ENCODE measurements at regions not wholly inside any gene's neighbourhood (a gene's known extent, or its start where the extent isn't known, plus 50 kb on each side); places are given as distances from the start of the nearest gene placed in this dataset.
"Not testable (repeated sequence)": the region's sequence is repeated elsewhere in the genome, so short reads cannot be mapped to it uniquely, and the experiment has no call there.

GRCh38 chr12:32010631-32011336, 51.6 kb downstream of the RESF1 start:
- DNase-seq = no peak
- Histone ChIP-seq H4K20me1 (ENCODE audit: insufficient read depth, low read depth, low read length) (no peaks in the 10 kb centered on the region), H3K27ac (ENCODE audit: low read length) (no peak overlapping the region), H3K9ac (ENCODE audit: low read length) (no peak overlapping the region), H3K79me2 (ENCODE audit: low read length) (no peaks in the 10 kb centered on the region), H3K9me2 (replicated peaks; ENCODE audit: insufficient read depth, low read length) (no peaks in the 10 kb centered on the region), H3K27me3 (ENCODE audit: low read length) (no peaks in the 10 kb centered on the region), H2AFZ (ENCODE audit: low read length) (no peak overlapping the region), H3K4me1 (ENCODE audit: low read length) (peaks cover 11% of the 10 kb centered on the region), H3K4me3 (ENCODE audit: low read length) (no peak overlapping the region), H3K9me3 (ENCODE audit: low read length) (no peaks in the 10 kb centered on the region), H3K4me2 (ENCODE audit: low read depth, low read length, poor library complexity, severe bottlenecking) (no peak overlapping the region), H3K36me3 (ENCODE audit: insufficient read depth, low read length) (no peaks in the 10 kb centered on the region)

DNA sequence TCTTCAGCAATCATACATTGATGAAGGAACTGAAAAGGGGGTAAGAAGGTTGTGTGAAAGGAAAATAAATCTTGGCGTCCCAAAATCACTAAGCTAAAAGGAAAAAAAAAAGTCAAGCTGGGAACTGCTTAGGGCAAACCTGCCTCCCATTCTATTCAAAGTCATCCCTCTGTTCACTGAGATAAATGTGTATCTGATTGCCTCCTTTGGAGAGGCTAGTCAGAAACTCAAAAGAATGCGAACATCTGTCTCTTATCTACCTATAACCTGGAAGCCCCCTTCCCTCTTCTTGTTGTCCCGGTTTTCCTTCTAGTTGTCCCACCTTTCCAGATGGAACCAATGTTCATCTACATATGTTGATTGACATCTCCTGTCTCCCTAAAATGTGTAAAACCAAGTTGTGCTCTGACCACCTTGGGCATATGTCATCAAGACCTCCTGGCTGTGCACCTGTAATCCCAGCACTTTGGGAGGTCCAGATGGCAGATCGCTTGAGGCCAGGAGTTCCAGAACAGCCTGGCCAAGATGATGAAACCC, 53.1 kb downstream of the RESF1 start:
- no peak overlapping the region for H3K4me3 ChIP-seq (ENCODE audit: low read length)
- no peaks in the 10 kb centered on the region for H3K9me2 ChIP-seq (replicated peaks; ENCODE audit: insufficient read depth, low read length)
- no peaks in the 10 kb centered on the region for H3K9me3 ChIP-seq (ENCODE audit: low read length)
- H3K36me3 ChIP-seq (ENCODE audit: insufficient read depth, low read length) = no peaks in the 10 kb centered on the region
- H3K79me2 ChIP-seq (ENCODE audit: low read length) = no peaks in the 10 kb centered on the region
- no peak overlapping the region for H2AFZ ChIP-seq (ENCODE audit: low read length)
- no peak for DNase-seq
- H3K4me2 ChIP-seq (ENCODE audit: low read depth, low read length, poor library complexity, severe bottlenecking) = no peak overlapping the region
- H3K4me1 ChIP-seq (ENCODE audit: low read length) = peaks cover 11% of the 10 kb centered on the region
- no peaks in the 10 kb centered on the region for H3K27me3 ChIP-seq (ENCODE audit: low read length)
- H3K9ac ChIP-seq (ENCODE audit: low read length) = no peak overlapping the region
- no peaks in the 10 kb centered on the region for H4K20me1 ChIP-seq (ENCODE audit: insufficient read depth, low read depth, low read length)
- no peak overlapping the region for H3K27ac ChIP-seq (ENCODE audit: low read length)

- Histone ChIP-seq H3K4me2 (ENCODE audit: low read depth, low read length, poor library complexity, severe bottlenecking) (no peak overlapping the region), H3K9me2 (replicated peaks; ENCODE audit: insufficient read depth, low read length) (no peaks in the 10 kb centered on the region), H2AFZ (ENCODE audit: low read length) (no peak overlapping the region), H3K4me1 (ENCODE audit: low read length) (peaks cover 11% of the 10 kb centered on the region), H3K27ac (ENCODE audit: low read length) (no peak overlapping the region), H3K9me3 (ENCODE audit: low read length) (no peaks in the 10 kb centered on the region), H4K20me1 (ENCODE audit: insufficient read depth, low read depth, low read length) (no peaks in the 10 kb centered on the region), H3K36me3 (ENCODE audit: insufficient read depth, low read length) (no peaks in the 10 kb centered on the region), H3K4me3 (ENCODE audit: low read length) (no peak overlapping the region), H3K79me2 (ENCODE audit: low read length) (no peaks in the 10 kb centered on the region), H3K27me3 (ENCODE audit: low read length) (no peaks in the 10 kb centered on the region), H3K9ac (ENCODE audit: low read length) (no peak overlapping the region)
- DNase-seq = no peak
Measured at GRCh38 chr12:32015036-32015435, 55.8 kb downstream of the RESF1 start.

DNA sequence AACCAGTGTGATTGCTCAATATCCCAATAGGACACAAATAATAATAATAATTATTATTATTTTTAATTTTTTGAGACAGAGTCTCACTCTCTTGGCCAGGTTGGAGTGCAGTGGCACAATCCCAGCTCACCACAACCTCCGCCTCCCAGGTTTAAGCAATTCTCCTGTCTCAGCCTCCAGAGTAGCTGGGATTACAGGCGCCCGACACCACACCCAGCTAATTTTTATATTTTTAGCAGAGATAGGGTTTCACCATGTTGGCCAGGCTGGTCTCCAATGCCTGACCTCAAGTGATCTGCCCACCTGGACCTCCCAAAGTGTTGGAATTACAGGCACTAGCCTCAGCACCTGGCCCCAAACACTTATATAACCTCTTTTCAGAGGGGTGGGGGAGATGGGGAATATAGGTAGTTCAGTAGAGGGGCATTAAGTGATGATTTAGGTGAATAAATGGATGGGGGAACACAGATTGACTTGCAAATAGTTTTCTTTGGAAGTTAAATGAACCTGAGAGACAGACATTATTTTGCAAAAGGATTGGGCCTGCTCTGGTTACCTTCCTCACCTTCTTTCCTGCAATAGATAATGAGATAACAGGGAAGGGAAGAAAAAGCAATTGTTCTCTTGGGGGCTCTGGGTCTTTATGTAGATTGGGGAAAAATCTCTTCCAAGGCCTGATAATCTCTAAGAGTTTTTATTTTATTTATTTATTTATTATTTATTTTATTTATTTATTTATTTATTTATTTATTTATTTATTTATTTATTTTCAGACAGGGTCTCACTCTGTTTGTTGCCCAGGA, 57.7 kb downstream of the RESF1 start:
- Histone ChIP-seq H3K9me3 (ENCODE audit: low read length) (no peaks in the 10 kb centered on the region), H3K9ac (ENCODE audit: low read length) (no peak overlapping the region), H2AFZ (ENCODE audit: low read length) (no peak overlapping the region), H3K4me2 (ENCODE audit: low read depth, low read length, poor library complexity, severe bottlenecking) (no peak overlapping the region), H3K79me2 (ENCODE audit: low read length) (no peaks in the 10 kb centered on the region), H3K9me2 (replicated peaks; ENCODE audit: insufficient read depth, low read length) (no peaks in the 10 kb centered on the region), H3K4me3 (ENCODE audit: low read length) (no peak overlapping the region), H3K27me3 (ENCODE audit: low read length) (no peaks in the 10 kb centered on the region), H4K20me1 (ENCODE audit: insufficient read depth, low read depth, low read length) (no peaks in the 10 kb centered on the region), H3K4me1 (ENCODE audit: low read length) (no peaks in the 10 kb centered on the region), H3K27ac (ENCODE audit: low read length) (no peak overlapping the region), H3K36me3 (ENCODE audit: insufficient read depth, low read length) (no peaks in the 10 kb centered on the region)
- no peak for DNase-seq

- Histone ChIP-seq H3K4me2 (ENCODE audit: low read depth, low read length, poor library complexity, severe bottlenecking) (no peak overlapping the region), H3K27ac (ENCODE audit: low read length) (no peak overlapping the region), H3K79me2 (ENCODE audit: low read length) (no peaks in the 10 kb centered on the region), H3K27me3 (ENCODE audit: low read length) (no peaks in the 10 kb centered on the region), H3K9me3 (ENCODE audit: low read length) (no peaks in the 10 kb centered on the region), H2AFZ (ENCODE audit: low read length) (no peak overlapping the region), H3K9ac (ENCODE audit: low read length) (no peak overlapping the region), H3K9me2 (replicated peaks; ENCODE audit: insufficient read depth, low read length) (no peaks in the 10 kb centered on the region), H4K20me1 (ENCODE audit: insufficient read depth, low read depth, low read length) (no peaks in the 10 kb centered on the region), H3K4me3 (ENCODE audit: low read length) (no peak overlapping the region), H3K4me1 (ENCODE audit: low read length) (no peaks in the 10 kb centered on the region), H3K36me3 (ENCODE audit: insufficient read depth, low read length) (no peaks in the 10 kb centered on the region)
- DNase-seq = no peak
Measured at GRCh38 chr12:32021346-32021773, 62.1 kb downstream of the RESF1 start.

- not testable (repeated sequence) for DNase-seq; H3K36me3 ChIP-seq (ENCODE audit: insufficient read depth, low read length); H4K20me1 ChIP-seq (ENCODE audit: insufficient read depth, low read depth, low read length); H3K9me2 ChIP-seq (replicated peaks; ENCODE audit: insufficient read depth, low read length); H2AFZ ChIP-seq (ENCODE audit: low read length); H3K4me1 ChIP-seq (ENCODE audit: low read length); H3K9me3 ChIP-seq (ENCODE audit: low read length); H3K9ac ChIP-seq (ENCODE audit: low read length); H3K4me2 ChIP-seq (ENCODE audit: low read depth, low read length, poor library complexity, severe bottlenecking); H3K27ac ChIP-seq (ENCODE audit: low read length); H3K27me3 ChIP-seq (ENCODE audit: low read length); H3K79me2 ChIP-seq (ENCODE audit: low read length); H3K4me3 ChIP-seq (ENCODE audit: low read length)
Measured at GRCh38 chr12:32022387-32022786, 63.2 kb downstream of the RESF1 start.

- DNase-seq; H3K4me3 ChIP-seq (ENCODE audit: low read length); H3K9me2 ChIP-seq (replicated peaks; ENCODE audit: insufficient read depth, low read length); H3K9ac ChIP-seq (ENCODE audit: low read length); H3K9me3 ChIP-seq (ENCODE audit: low read length); H3K27me3 ChIP-seq (ENCODE audit: low read length); H2AFZ ChIP-seq (ENCODE audit: low read length); H3K36me3 ChIP-seq (ENCODE audit: insufficient read depth, low read length); H3K4me1 ChIP-seq (ENCODE audit: low read length); H3K79me2 ChIP-seq (ENCODE audit: low read length); H3K4me2 ChIP-seq (ENCODE audit: low read depth, low read length, poor library complexity, severe bottlenecking); H3K27ac ChIP-seq (ENCODE audit: low read length); H4K20me1 ChIP-seq (ENCODE audit: insufficient read depth, low read depth, low read length): not testable (repeated sequence)
Measured at GRCh38 chr12:32023861-32024260, 64.6 kb downstream of the RESF1 start.

GRCh38 chr12:32024884-32025592, 65.8 kb downstream of the RESF1 start:
- H4K20me1 ChIP-seq (ENCODE audit: insufficient read depth, low read depth, low read length) = no peaks in the 10 kb centered on the region
- no peaks in the 10 kb centered on the region for H3K27me3 ChIP-seq (ENCODE audit: low read length)
- H2AFZ ChIP-seq (ENCODE audit: low read length) = no peak overlapping the region
- H3K36me3 ChIP-seq (ENCODE audit: insufficient read depth, low read length) = no peaks in the 10 kb centered on the region
- no peak overlapping the region for H3K9ac ChIP-seq (ENCODE audit: low read length)
- no peak overlapping the region for H3K4me2 ChIP-seq (ENCODE audit: low read depth, low read length, poor library complexity, severe bottlenecking)
- no peak overlapping the region for H3K4me3 ChIP-seq (ENCODE audit: low read length)
- DNase-seq = no peak
- no peaks in the 10 kb centered on the region for H3K9me3 ChIP-seq (ENCODE audit: low read length)
- H3K4me1 ChIP-seq (ENCODE audit: low read length) = no peaks in the 10 kb centered on the region
- no peaks in the 10 kb centered on the region for H3K79me2 ChIP-seq (ENCODE audit: low read length)
- no peak overlapping the region for H3K27ac ChIP-seq (ENCODE audit: low read length)
- no peaks in the 10 kb centered on the region for H3K9me2 ChIP-seq (replicated peaks; ENCODE audit: insufficient read depth, low read length)
